ENCODE measurements at regions not wholly inside any gene's neighbourhood (a gene's known extent, or its start where the extent isn't known, plus 50 kb on each side); places are given as distances from the start of the nearest gene placed in this dataset.
"Not testable (repeated sequence)": the region's sequence is repeated elsewhere in the genome, so short reads cannot be mapped to it uniquely, and the experiment has no call there.

DNA sequence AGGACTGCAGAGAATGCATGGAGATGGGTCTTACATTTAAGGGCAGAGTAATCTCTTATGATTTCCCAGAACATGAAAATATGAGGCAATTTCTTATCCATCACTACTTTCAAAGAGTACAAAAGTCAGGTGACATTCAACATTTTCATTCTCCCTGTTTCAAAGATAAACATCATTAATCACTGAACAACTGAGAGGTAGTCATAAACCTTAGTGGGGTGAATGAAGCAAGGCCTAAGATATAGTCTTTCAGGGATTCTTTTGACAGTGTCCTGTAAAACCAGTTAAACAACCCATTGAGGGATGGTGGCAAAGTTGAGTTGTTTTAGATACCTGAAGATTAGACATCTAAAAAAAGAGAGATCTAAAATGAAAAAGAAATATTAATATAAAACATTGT, 271.6 kb upstream of the CBLB start:
- peaks cover 16% of the 10 kb centered on the region for H3K4me1 ChIP-seq (ENCODE audit: low read length)
- TF ChIP-seq, protein P1, sequence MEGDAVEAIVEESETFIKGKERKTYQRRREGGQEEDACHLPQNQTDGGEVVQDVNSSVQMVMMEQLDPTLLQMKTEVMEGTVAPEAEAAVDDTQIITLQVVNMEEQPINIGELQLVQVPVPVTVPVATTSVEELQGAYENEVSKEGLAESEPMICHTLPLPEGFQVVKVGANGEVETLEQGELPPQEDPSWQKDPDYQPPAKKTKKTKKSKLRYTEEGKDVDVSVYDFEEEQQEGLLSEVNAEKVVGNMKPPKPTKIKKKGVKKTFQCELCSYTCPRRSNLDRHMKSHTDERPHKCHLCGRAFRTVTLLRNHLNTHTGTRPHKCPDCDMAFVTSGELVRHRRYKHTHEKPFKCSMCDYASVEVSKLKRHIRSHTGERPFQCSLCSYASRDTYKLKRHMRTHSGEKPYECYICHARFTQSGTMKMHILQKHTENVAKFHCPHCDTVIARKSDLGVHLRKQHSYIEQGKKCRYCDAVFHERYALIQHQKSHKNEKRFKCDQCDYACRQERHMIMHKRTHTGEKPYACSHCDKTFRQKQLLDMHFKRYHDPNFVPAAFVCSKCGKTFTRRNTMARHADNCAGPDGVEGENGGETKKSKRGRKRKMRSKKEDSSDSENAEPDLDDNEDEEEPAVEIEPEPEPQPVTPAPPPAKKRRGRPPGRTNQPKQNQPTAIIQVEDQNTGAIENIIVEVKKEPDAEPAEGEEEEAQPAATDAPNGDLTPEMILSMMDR (IDR thresholded peaks at IDR 0.05; ENCODE audit: low read depth, low read length): no peak
- TF ChIP-seq EZH2phosphoT487 (IDR thresholded peaks at IDR 0.05; ENCODE audit: low read depth): no peak
- H3K36me3 ChIP-seq (replicated peaks; ENCODE audit: low read depth, low read length): no peaks in the 10 kb centered on the region
- no peaks in the 10 kb centered on the region for H3K27me3 ChIP-seq (ENCODE audit: low read depth, low read length)
- H3K79me2 ChIP-seq (ENCODE audit: low read length): no peaks in the 10 kb centered on the region
- H3K9ac ChIP-seq (ENCODE audit: low read length): no peak overlapping the region
- H4K20me1 ChIP-seq (ENCODE audit: insufficient read depth, low read length): no peaks in the 10 kb centered on the region
- H3K4me2 ChIP-seq (ENCODE audit: low read length): no peak overlapping the region
- no peaks in the 10 kb centered on the region for H3K9me3 ChIP-seq (ENCODE audit: insufficient read depth, low read length)
- H3K27ac ChIP-seq (ENCODE audit: low read length): no peak overlapping the region
- no peak overlapping the region for H2AFZ ChIP-seq (ENCODE audit: low read depth, low read length)
- H3K4me3 ChIP-seq (ENCODE audit: low read length): no peak overlapping the region

DNA sequence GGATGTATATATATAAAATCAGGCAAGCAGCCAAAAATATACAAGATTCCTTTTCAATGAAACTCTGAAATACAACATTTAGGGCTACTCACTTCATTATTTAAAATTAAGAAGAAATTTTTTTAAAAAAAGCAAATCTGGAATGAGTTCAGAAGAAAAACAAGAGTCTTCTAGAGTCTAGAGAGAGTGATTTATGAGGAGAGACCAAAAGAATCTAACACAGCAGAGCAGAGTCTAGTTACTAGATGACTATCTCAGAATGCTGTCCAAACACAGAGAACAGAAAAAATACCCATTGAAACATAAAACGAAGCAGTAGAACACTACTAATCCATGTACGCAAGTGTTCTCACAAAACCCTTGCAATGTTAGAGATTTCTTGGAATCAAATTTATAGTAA, 275.2 kb upstream of the CBLB start:
- peaks cover 16% of the 10 kb centered on the region for H3K4me1 ChIP-seq (ENCODE audit: low read length)
- H2AFZ ChIP-seq (ENCODE audit: low read depth, low read length): no peak overlapping the region
- no peaks in the 10 kb centered on the region for H4K20me1 ChIP-seq (ENCODE audit: insufficient read depth, low read length)
- no peaks in the 10 kb centered on the region for H3K9me3 ChIP-seq (ENCODE audit: insufficient read depth, low read length)
- no peaks in the 10 kb centered on the region for H3K79me2 ChIP-seq (ENCODE audit: low read length)
- TF ChIP-seq, protein P1 (IDR thresholded peaks at IDR 0.05; ENCODE audit: low read depth, low read length): no peak
- no peak for TF ChIP-seq EZH2phosphoT487 (IDR thresholded peaks at IDR 0.05; ENCODE audit: low read depth)
- no peak overlapping the region for H3K4me3 ChIP-seq (ENCODE audit: low read length)
- no peak overlapping the region for H3K9ac ChIP-seq (ENCODE audit: low read length)
- H3K27me3 ChIP-seq (ENCODE audit: low read depth, low read length): no peaks in the 10 kb centered on the region
- H3K27ac ChIP-seq (ENCODE audit: low read length): no peak overlapping the region
- no peaks in the 10 kb centered on the region for H3K36me3 ChIP-seq (replicated peaks; ENCODE audit: low read depth, low read length)
- no peak overlapping the region for H3K4me2 ChIP-seq (ENCODE audit: low read length)

DNA sequence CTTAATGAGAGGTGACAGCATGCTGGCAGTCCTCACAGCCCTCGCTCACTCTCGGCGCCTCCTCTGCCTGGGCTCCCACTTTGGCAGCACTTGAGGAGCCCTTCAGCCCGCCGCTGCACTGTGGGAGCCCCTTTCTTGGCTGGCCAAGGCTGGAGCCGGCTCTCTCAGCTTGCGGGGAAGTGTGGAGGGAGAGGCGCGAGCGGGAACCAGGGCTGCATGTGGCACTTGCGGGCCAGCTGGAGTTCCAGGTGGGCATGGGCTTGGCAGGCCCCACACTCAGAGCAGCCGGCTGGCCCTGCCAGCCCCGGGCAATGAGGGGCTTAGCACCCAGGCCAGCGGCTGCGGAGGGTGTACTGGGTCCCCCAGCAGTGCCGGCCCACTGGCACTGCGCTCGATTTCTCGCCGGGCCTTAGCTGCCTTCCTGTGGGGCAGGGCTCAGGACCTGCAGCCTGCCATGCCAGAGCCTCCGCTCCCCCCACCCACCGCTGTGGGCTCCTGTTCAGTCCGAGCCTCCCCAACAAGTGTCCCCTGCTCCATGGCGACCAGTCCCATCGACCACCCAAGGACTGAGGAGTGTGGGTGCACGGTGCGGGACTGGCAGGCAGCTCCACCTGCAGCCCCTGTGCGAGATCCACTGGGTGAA, 279.7 kb upstream of the CBLB start:
- not testable (repeated sequence) for H3K79me2 ChIP-seq (ENCODE audit: low read length); H4K20me1 ChIP-seq (ENCODE audit: insufficient read depth, low read length); H3K27me3 ChIP-seq (ENCODE audit: low read depth, low read length); H3K4me2 ChIP-seq (ENCODE audit: low read length); H3K4me3 ChIP-seq (ENCODE audit: low read length); H3K4me1 ChIP-seq (ENCODE audit: low read length); H3K9me3 ChIP-seq (ENCODE audit: insufficient read depth, low read length); H2AFZ ChIP-seq (ENCODE audit: low read depth, low read length); H3K36me3 ChIP-seq (replicated peaks; ENCODE audit: low read depth, low read length); H3K27ac ChIP-seq (ENCODE audit: low read length); H3K9ac ChIP-seq (ENCODE audit: low read length)

DNA sequence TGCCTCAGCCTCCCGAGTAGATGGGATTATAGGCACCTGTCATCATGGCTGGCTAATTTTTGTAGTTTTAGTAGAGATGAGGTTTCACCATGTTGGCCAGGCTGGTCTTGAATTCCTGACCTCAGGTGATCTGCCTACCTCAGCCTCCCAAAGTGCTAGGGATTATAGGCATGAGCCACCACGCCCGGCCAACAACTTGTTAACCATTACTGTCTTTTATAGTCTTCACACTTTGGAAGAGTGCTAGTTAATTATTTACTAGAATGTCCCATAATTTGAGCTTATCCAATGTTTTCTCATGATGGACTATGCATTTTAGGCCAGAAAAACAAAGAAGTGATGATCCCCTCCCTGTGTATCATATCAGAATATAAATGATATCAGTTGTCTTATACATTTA, 288.6 kb upstream of the CBLB start:
- Histone ChIP-seq H3K9ac (ENCODE audit: low read length) (no peak overlapping the region), H3K27ac (ENCODE audit: low read length) (no peak overlapping the region), H3K4me1 (ENCODE audit: low read length) (no peaks in the 10 kb centered on the region), H3K79me2 (ENCODE audit: low read length) (no peaks in the 10 kb centered on the region), H3K4me3 (ENCODE audit: low read length) (no peak overlapping the region), H4K20me1 (ENCODE audit: insufficient read depth, low read length) (no peaks in the 10 kb centered on the region), H3K4me2 (ENCODE audit: low read length) (no peak overlapping the region), H3K27me3 (ENCODE audit: low read depth, low read length) (no peaks in the 10 kb centered on the region), H2AFZ (ENCODE audit: low read depth, low read length) (no peak overlapping the region), H3K9me3 (ENCODE audit: insufficient read depth, low read length) (no peaks in the 10 kb centered on the region), H3K36me3 (replicated peaks; ENCODE audit: low read depth, low read length) (no peaks in the 10 kb centered on the region)
- no peak for TF ChIP-seq EZH2phosphoT487 (IDR thresholded peaks at IDR 0.05; ENCODE audit: low read depth)
- TF ChIP-seq, protein P1 (IDR thresholded peaks at IDR 0.05; ENCODE audit: low read depth, low read length): no peak
